ENCODE measurements at regions not wholly inside any gene's neighbourhood (a gene's known extent, or its start where the extent isn't known, plus 50 kb on each side); places are given as distances from the start of the nearest gene placed in this dataset.

GRCh38 chr20:12159261-12159660 lies 241.6 kb downstream of the BTBD3 start:
- DNase-seq (ENCODE audit: low read depth) (no peak), FAIRE-seq (no peak)
- no peak for TF ChIP-seq CTCF (IDR thresholded peaks at IDR 0.05; ENCODE audit: insufficient read depth, low read depth, low read length)
- TF ChIP-seq EZH2 (IDR thresholded peaks at IDR 0.05; ENCODE audit: insufficient read depth, low read length) = no peak
- Histone ChIP-seq H3K36me3 (ENCODE audit: insufficient read depth, low read length) (no peaks in the 10 kb centered on the region), H4K20me1 (ENCODE audit: insufficient read depth, low read length) (no peaks in the 10 kb centered on the region), H3K4me3 (ENCODE audit: insufficient read depth, low read depth, low read length) (no peak overlapping the region), H2AFZ (ENCODE audit: low read depth, low read length) (no peak overlapping the region), H3K9me3 (ENCODE audit: insufficient read depth, low read depth, low read length) (no peaks in the 10 kb centered on the region), H3K9ac (ENCODE audit: low read length) (no peak overlapping the region), H3K27me3 (ENCODE audit: insufficient read depth, low read length) (no peaks in the 10 kb centered on the region), H3K79me2 (ENCODE audit: insufficient read depth, low read length) (no peaks in the 10 kb centered on the region), H3K4me1 (ENCODE audit: insufficient read depth, low read length) (no peaks in the 10 kb centered on the region), H3K4me2 (ENCODE audit: low read length) (no peak overlapping the region), H3K27ac (ENCODE audit: low read depth, low read length) (no peak overlapping the region)
- Mint-ChIP-seq H3K27me3 (ENCODE audit: low read depth, unreplicated experiment) (peaks cover 2% of the 10 kb centered on the region), H3K27ac (ENCODE audit: unreplicated experiment) (no peak overlapping the region), H3K36me3 (ENCODE audit: low read depth, unreplicated experiment) (no peaks in the 10 kb centered on the region), H3K4me1 (ENCODE audit: low read depth, unreplicated experiment) (no peaks in the 10 kb centered on the region), H3K9me3 (ENCODE audit: unreplicated experiment) (peaks cover 2% of the 10 kb centered on the region), H3K4me3 (ENCODE audit: unreplicated experiment) (no peak overlapping the region)

- no peaks in the 10 kb centered on the region for H4K20me1 ChIP-seq (ENCODE audit: insufficient read depth, low read length)
- no peaks in the 10 kb centered on the region for H3K27me3 ChIP-seq (ENCODE audit: insufficient read depth, low read length)
- DNase-seq (ENCODE audit: low read depth) = no peak
- H3K4me3 ChIP-seq (ENCODE audit: insufficient read depth, low read depth, low read length) = no peak overlapping the region
- Mint-ChIP-seq H3K4me3 (ENCODE audit: unreplicated experiment) (no peak overlapping the region), H3K36me3 (ENCODE audit: low read depth, unreplicated experiment) (no peaks in the 10 kb centered on the region), H3K27me3 (ENCODE audit: low read depth, unreplicated experiment) (peaks cover 2% of the 10 kb centered on the region), H3K27ac (ENCODE audit: unreplicated experiment) (no peak overlapping the region), H3K4me1 (ENCODE audit: low read depth, unreplicated experiment) (peaks cover 4% of the 10 kb centered on the region), H3K9me3 (ENCODE audit: unreplicated experiment) (peaks cover 5% of the 10 kb centered on the region)
- no peak for TF ChIP-seq CTCF (IDR thresholded peaks at IDR 0.05; ENCODE audit: insufficient read depth, low read depth, low read length)
- TF ChIP-seq EZH2 (IDR thresholded peaks at IDR 0.05; ENCODE audit: insufficient read depth, low read length) = no peak
- no peak overlapping the region for H3K27ac ChIP-seq (ENCODE audit: low read depth, low read length)
- peaks cover 2% of the 10 kb centered on the region for H3K4me1 ChIP-seq (ENCODE audit: insufficient read depth, low read length)
- no peaks in the 10 kb centered on the region for H3K36me3 ChIP-seq (ENCODE audit: insufficient read depth, low read length)
- no peak for FAIRE-seq
- H3K4me2 ChIP-seq (ENCODE audit: low read length) = no peak overlapping the region
- no peak overlapping the region for H2AFZ ChIP-seq (ENCODE audit: low read depth, low read length)
- no peaks in the 10 kb centered on the region for H3K9me3 ChIP-seq (ENCODE audit: insufficient read depth, low read depth, low read length)
- no peak overlapping the region for H3K9ac ChIP-seq (ENCODE audit: low read length)
- H3K79me2 ChIP-seq (ENCODE audit: insufficient read depth, low read length) = no peaks in the 10 kb centered on the region
These were observed 244.0 kb downstream of the BTBD3 start for GRCh38 chr20:12161734-12162133.

- H3K36me3 Mint-ChIP-seq (ENCODE audit: low read depth, unreplicated experiment) = no peaks in the 10 kb centered on the region
- no peaks in the 10 kb centered on the region for H3K79me2 ChIP-seq (ENCODE audit: insufficient read depth, low read length)
- no peaks in the 10 kb centered on the region for H4K20me1 ChIP-seq (ENCODE audit: insufficient read depth, low read length)
- H3K4me3 ChIP-seq (ENCODE audit: insufficient read depth, low read depth, low read length) = no peak overlapping the region
- H3K27me3 ChIP-seq (ENCODE audit: insufficient read depth, low read length) = no peaks in the 10 kb centered on the region
- no peak for FAIRE-seq
- peak; percentile 97 for DNase-seq (ENCODE audit: low read depth)
- TF ChIP-seq EZH2 (IDR thresholded peaks at IDR 0.05; ENCODE audit: insufficient read depth, low read length) = no peak
- TF ChIP-seq CTCF (IDR thresholded peaks at IDR 0.05; ENCODE audit: insufficient read depth, low read depth, low read length) = peak; percentile 21
- H3K4me3 Mint-ChIP-seq (ENCODE audit: unreplicated experiment) = no peak overlapping the region
- no peak overlapping the region for H3K27ac ChIP-seq (ENCODE audit: low read depth, low read length)
- peaks cover 9% of the 10 kb centered on the region for H3K9me3 Mint-ChIP-seq (ENCODE audit: unreplicated experiment)
- H3K9me3 ChIP-seq (ENCODE audit: insufficient read depth, low read depth, low read length) = no peaks in the 10 kb centered on the region
- no peak overlapping the region for H3K4me2 ChIP-seq (ENCODE audit: low read length)
- H3K27ac Mint-ChIP-seq (ENCODE audit: unreplicated experiment) = no peak overlapping the region
- no peaks in the 10 kb centered on the region for H3K27me3 Mint-ChIP-seq (ENCODE audit: low read depth, unreplicated experiment)
- peaks cover 4% of the 10 kb centered on the region for H3K4me1 Mint-ChIP-seq (ENCODE audit: low read depth, unreplicated experiment)
- H2AFZ ChIP-seq (ENCODE audit: low read depth, low read length) = peak overlapping the region; percentile 28
- no peak overlapping the region for H3K9ac ChIP-seq (ENCODE audit: low read length)
- peaks cover 2% of the 10 kb centered on the region for H3K4me1 ChIP-seq (ENCODE audit: insufficient read depth, low read length)
- H3K36me3 ChIP-seq (ENCODE audit: insufficient read depth, low read length) = no peaks in the 10 kb centered on the region
These were observed 248.5 kb downstream of the BTBD3 start for GRCh38 chr20:12166053-12166717.
